Right lobe of liver (tissue), 4 donors: ENCODE measurements at regions not wholly inside any gene's neighbourhood (a gene's known extent, or its start where the extent isn't known, plus 50 kb on each side); places are given as distances from the start of the nearest gene placed in this dataset.
"Not testable (repeated sequence)": the region's sequence is repeated elsewhere in the genome, so short reads cannot be mapped to it uniquely, and the experiment has no call there.

ENCODE experiments used
- CTCF ChIP-seq, 4 donors: fragments of 200-600 bp in 3 of 4; fragments of 450-650 bp in 1 of 4; IDR thresholded peaks; one replicate each; pipeline versions ENCODE4 v1.5.1 to v1.8.0; 2016 to 2022; ENCODE audit warnings: antibody characterized with exemption in 4 of 4, mild to moderate bottlenecking in 2 of 4
- POLR2A ChIP-seq: fragments of 450-650 bp; IDR thresholded peaks from one replicate; pipeline ENCODE4 v1.6.1; 2017; ENCODE audit warnings: antibody characterized with exemption, mild to moderate bottlenecking
- donor health status: DM: no; HTN: no; CAD: no.
- donor health status: DM: no; HTN: no; CAD: no.
- donor health status: DM: no; HTN: yes; CAD: no.

DNA sequence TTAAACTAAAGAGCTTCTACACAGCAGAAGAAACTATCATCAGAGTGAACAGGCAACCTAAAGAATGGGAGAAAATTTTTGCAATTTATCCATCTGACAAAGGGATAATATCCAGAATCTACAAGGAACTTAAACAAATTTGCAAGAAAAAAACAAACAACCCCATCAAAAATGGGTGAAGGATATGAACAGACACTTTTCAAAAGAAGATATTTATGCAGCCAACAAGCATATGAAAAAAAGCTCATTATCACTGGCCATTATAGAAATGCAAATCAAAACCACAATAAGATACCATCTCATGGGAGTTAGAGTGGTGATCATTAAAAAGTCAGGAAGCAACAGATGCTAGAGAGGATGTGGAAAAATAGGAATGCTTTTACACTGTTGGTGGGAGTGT lies 82.5 kb upstream of the GRIN3A start:
- not testable (repeated sequence) for TF ChIP-seq POLR2A; CTCF (IDR thresholded peaks at IDR 0.05)
